ENCODE measurements at regions not wholly inside any gene's neighbourhood (a gene's known extent, or its start where the extent isn't known, plus 50 kb on each side); places are given as distances from the start of the nearest gene placed in this dataset.

GRCh38 chr20:20802328-20802727, 89.9 kb upstream of the RALGAPA2 start:
- ATAC-seq (no peak), DNase-seq (ENCODE audit: extremely low read depth in 1 of 4, low spot score in 3 of 4) (no peak), FAIRE-seq (no peak)
- BruUV-seq (replicated peaks), result no TSS peak
- H3K9me3 ChIP-seq (replicated peaks; ENCODE audit: control insufficient read depth, insufficient read depth, low read depth, low read length), result no peaks in the 10 kb centered on the region
- intact Hi-C loops (cut with micrococcal nuclease) (no loop called here), in situ Hi-C loops (cut with MboI) (loop anchor here (25.0 kb wide), 1 partner anchor 715 kb away; no protein-coding TSS in a partner anchor)
- H3K36me3 ChIP-seq (ENCODE audit: control insufficient read depth, insufficient read depth, low read length), result no peaks in the 10 kb centered on the region
- peaks cover 0 to 19% of the 10 kb centered on the region in 2 experiments; a peak in 3 of 5 replicates for H3K27me3 ChIP-seq (ENCODE audit: control insufficient read depth in 2 of 2, insufficient read depth in 2 of 2, low read length in 2 of 2)
- H3K27ac ChIP-seq (ENCODE audit: extremely low read depth, low read depth, low read length), result no peak overlapping the region
- no peaks in the 10 kb centered on the region for H3K4me1 ChIP-seq (replicated peaks in 1 of 2; ENCODE audit: control insufficient read depth in 2 of 2, insufficient read depth in 2 of 2, low read length in 2 of 2)
- no peaks in the 10 kb centered on the region for H4K20me1 ChIP-seq (replicated peaks; ENCODE audit: control insufficient read depth, insufficient read depth, low read length)
- POLR2A ChIA-PET, result no interaction called here
- no peak overlapping the region for H2AFZ ChIP-seq (ENCODE audit: low read depth, low read length)
- H3K9me1 ChIP-seq (ENCODE audit: control insufficient read depth, insufficient read depth, low read length), result no peaks in the 10 kb centered on the region
- no peak overlapping the region for H3K9ac ChIP-seq (ENCODE audit: insufficient read depth in 1 of 2, low read depth in 2 of 2, low read length in 2 of 2)
- no peak overlapping the region for H3K4me3 ChIP-seq
- CTCF ChIA-PET (ENCODE audit: low intra/inter-chr PET ratio), result no interaction called here
- no peaks in the 10 kb centered on the region for H3K79me2 ChIP-seq (ENCODE audit: control insufficient read depth, insufficient read depth, low read length)
- WGBS (ENCODE audit: insufficient coverage, low coverage, missing lambda C conversion rate), result 4% methylated on average over 3 of the region's 3 CpGs
- no peak overlapping the region for H3K4me2 ChIP-seq (ENCODE audit: insufficient read depth, low read length)
- no peak for TF ChIP-seq AFF4 (CRISPR knock-in tag; IDR thresholded peaks at IDR 0.05)
- TF ChIP-seq SRSF9 (IDR thresholded peaks at IDR 0.05; ENCODE audit: borderline replicate concordance, low read depth, low read length), result no peak
- no peak for TF ChIP-seq FOSL1 (tag; conservative IDR thresholded peaks at IDR 0.05)
- no peak for TF ChIP-seq ZNF263 (CRISPR knock-in tag; IDR thresholded peaks at IDR 0.05; ENCODE audit: borderline replicate concordance)
- no peak for TF ChIP-seq ELK3 (CRISPR knock-in tag; IDR thresholded peaks at IDR 0.05)
- TF ChIP-seq ZKSCAN1 (IDR thresholded peaks at IDR 0.05; ENCODE audit: low read depth, low read length), result no peak
- no peak for TF ChIP-seq NR2C1 (IDR thresholded peaks at IDR 0.05)
- TF ChIP-seq NR2C1 (tag; IDR thresholded peaks at IDR 0.05), result no peak
- TF ChIP-seq MAFG (tag; conservative IDR thresholded peaks at IDR 0.05), result no peak
- no peak for TF ChIP-seq GMEB1 (CRISPR knock-in tag; IDR thresholded peaks at IDR 0.05)
- TF ChIP-seq OTX1 (CRISPR knock-in tag; IDR thresholded peaks at IDR 0.05), result no peak
- no peak for TF ChIP-seq ZFP1 (CRISPR knock-in tag; IDR thresholded peaks at IDR 0.05)
- TF ChIP-seq NUFIP1 (IDR thresholded peaks at IDR 0.05; ENCODE audit: partially characterized antibody), result no peak
- TF ChIP-seq ZNF184 (CRISPR knock-in tag; IDR thresholded peaks at IDR 0.05), result no peak
- TF ChIP-seq FOXJ2 (tag; IDR thresholded peaks at IDR 0.05), result no peak
- no peak for TF ChIP-seq CREB1 (IDR thresholded peaks at IDR 0.05)
- no peak for TF ChIP-seq CREB1 (CRISPR knock-in tag; IDR thresholded peaks at IDR 0.05)

All from K562 (cell line).